Neuronal stem cell (in vitro differentiated cells): ENCODE measurements at regions not wholly inside any gene's neighbourhood (a gene's known extent, or its start where the extent isn't known, plus 50 kb on each side); places are given as distances from the start of the nearest gene placed in this dataset.

ENCODE experiments used
- DNase-seq: peaks from one replicate; pipeline ENCODE4 v3.0.0-alpha.2; 2013; ENCODE audit warnings: low spot score
- H2AFZ ChIP-seq: one replicate; pipeline ENCODE4 v1.6.1; 2013; ENCODE audit warnings: mild to moderate bottlenecking, low read length, inconsistent platforms
- H2AK5ac ChIP-seq: 2 replicates; pipeline ENCODE4 v1.6.1; 2013; ENCODE audit warnings: low read depth, mild to moderate bottlenecking, inconsistent platforms, low read length, moderate library complexity, mixed read lengths
- H2BK120ac ChIP-seq: 2 replicates; pipeline ENCODE4 v1.6.1; 2013; ENCODE audit warnings: low read depth, mild to moderate bottlenecking, inconsistent platforms, low read length, moderate library complexity, mixed read lengths
- H2BK12ac ChIP-seq: one replicate; pipeline ENCODE4 v1.6.1; 2013; ENCODE audit warnings: low read length, inconsistent platforms
- H2BK15ac ChIP-seq: 2 replicates; pipeline ENCODE4 v1.6.1; 2013; ENCODE audit warnings: mild to moderate bottlenecking, low read length, inconsistent platforms, mixed read lengths
- H2BK5ac ChIP-seq: one replicate; pipeline ENCODE4 v1.6.1; 2013; ENCODE audit warnings: inconsistent platforms, mild to moderate bottlenecking, low read length, moderate library complexity
- H3K14ac ChIP-seq: one replicate; pipeline ENCODE4 v1.6.1; 2013; ENCODE audit warnings: low read length, inconsistent platforms
- H3K18ac ChIP-seq: 2 replicates; pipeline ENCODE4 v1.6.1; 2013; ENCODE audit warnings: low read length, inconsistent platforms
- H3K23ac ChIP-seq: 2 replicates; pipeline ENCODE4 v1.6.1; 2013; ENCODE audit warnings: low read depth, mild to moderate bottlenecking, mixed read lengths, low read length, inconsistent platforms; ENCODE audit not compliant: poor library complexity
- H3K27ac ChIP-seq: replicated peaks from 3 replicates; pipeline ENCODE4 v1.5.1; 2013; ENCODE audit warnings: low read length, inconsistent platforms
- H3K27me3 ChIP-seq, 3 experiments: 2 replicates each; pipeline ENCODE4 v1.6.1; 2013; ENCODE audit warnings: low read length in 3 of 3, mild to moderate bottlenecking in 2 of 3, inconsistent platforms in 1 of 3, low read depth in 1 of 3, mixed read lengths in 1 of 3, moderate library complexity in 1 of 3; ENCODE audit not compliant: control insufficient read depth in 3 of 3, insufficient read depth in 3 of 3
- H3K36me3 ChIP-seq, 2 donors: replicated peaks in 1 of 2; 2 replicates each; pipeline ENCODE4 v1.6.1; 2013; ENCODE audit warnings: low read length in 2 of 2; ENCODE audit not compliant: control insufficient read depth in 2 of 2, insufficient read depth in 2 of 2
- H3K4ac ChIP-seq: 2 replicates; pipeline ENCODE4 v1.6.1; 2013; ENCODE audit warnings: inconsistent platforms, mild to moderate bottlenecking, low read length, moderate library complexity
- H3K4me1 ChIP-seq, 2 donors: 1 replicate in 1 of 2; 2 replicates in 1 of 2; pipeline ENCODE4 v1.6.1; 2013; ENCODE audit warnings: low read length in 2 of 2, low read depth in 1 of 2; ENCODE audit not compliant: control insufficient read depth in 2 of 2, insufficient read depth in 1 of 2
- H3K4me2 ChIP-seq: one replicate; pipeline ENCODE4 v1.6.1; 2013; ENCODE audit warnings: mild to moderate bottlenecking, low read length, inconsistent platforms; ENCODE audit not compliant: insufficient read depth, poor library complexity, severe bottlenecking
- H3K4me3 ChIP-seq, 2 donors: 2 replicates each; pipeline ENCODE4 v1.5.1; 2013; ENCODE audit warnings: low read length in 2 of 2, mild to moderate bottlenecking in 2 of 2, inconsistent platforms in 1 of 2, moderate library complexity in 1 of 2
- H3K79me1 ChIP-seq: one replicate; pipeline ENCODE4 v1.6.1; 2013; ENCODE audit warnings: low read depth, mild to moderate bottlenecking, inconsistent platforms, low read length, moderate library complexity
- H3K9ac ChIP-seq: one replicate; pipeline ENCODE4 v1.6.1; 2013; ENCODE audit warnings: mild to moderate bottlenecking, low read depth, low read length, inconsistent platforms; ENCODE audit not compliant: poor library complexity
- H3K9me3 ChIP-seq, 2 donors: replicated peaks in 1 of 2; 2 replicates each; pipeline versions ENCODE3 to v1.6.1; 2013; ENCODE audit warnings: low read length in 2 of 2, mild to moderate bottlenecking in 2 of 2, inconsistent platforms in 1 of 2, low read depth in 1 of 2, mixed read lengths in 1 of 2, moderate library complexity in 1 of 2; ENCODE audit not compliant: control insufficient read depth in 2 of 2, insufficient read depth in 1 of 2
- H4K8ac ChIP-seq: one replicate; pipeline ENCODE4 v1.6.1; 2013; ENCODE audit warnings: low read depth, mild to moderate bottlenecking, inconsistent platforms, low read length, moderate library complexity
- H4K91ac ChIP-seq: one replicate; pipeline ENCODE4 v1.6.1; 2013; ENCODE audit warnings: low read length, low read depth, mild to moderate bottlenecking, inconsistent platforms; ENCODE audit not compliant: poor library complexity
- WGBS, 2 donors: extraction: QIAGEN DNeasy Blood & Tissue Kit; methylation state at CpG; one replicate each; pipeline ENCODE4 v1.1.7; 2013; ENCODE audit warnings: missing lambda C conversion rate in 2 of 2, mixed read lengths in 1 of 2; ENCODE audit not compliant: insufficient read length in 2 of 2, insufficient replicate concordance in 1 of 2; ENCODE audit errors: extremely low coverage in 2 of 2; 5-methylcytosine and 5-hydroxymethylcytosine counted together

DNA sequence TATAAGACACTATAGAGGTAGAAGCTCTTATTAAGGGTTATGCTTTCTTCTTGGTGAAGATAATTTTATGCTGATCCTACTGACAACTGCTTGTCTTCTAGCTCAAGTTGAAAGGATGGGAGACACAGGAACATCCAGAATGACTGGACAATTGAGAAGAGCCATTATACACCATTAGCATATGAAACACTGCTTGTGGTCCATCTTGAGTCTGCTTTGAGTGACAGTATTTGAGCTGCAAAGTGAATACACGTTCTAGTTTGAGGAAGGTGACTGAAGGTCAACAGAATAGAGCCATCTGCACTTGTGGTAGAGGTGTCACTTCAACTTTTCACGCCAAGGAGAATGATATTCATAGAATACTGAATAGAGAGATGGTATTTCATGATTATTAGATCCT is 315.4 kb downstream of the MCTP2 start:
- Histone ChIP-seq H3K4ac (no peak overlapping the region), H3K4me3 (no peak overlapping the region), H3K14ac (no peak overlapping the region), H3K27me3 (no peaks in the 10 kb centered on the region), H3K4me2 (no peak overlapping the region), H2BK12ac (no peak overlapping the region), H3K4me1 (peaks cover 0 to 18% of the 10 kb centered on the region in 2 donors), H4K8ac (no peak overlapping the region), H3K23ac (no peak overlapping the region), H2BK5ac (no peak overlapping the region), H4K91ac (no peak overlapping the region), H2BK120ac (no peak overlapping the region), H2AFZ (no peak overlapping the region), H3K18ac (no peak overlapping the region), H3K79me1 (no peaks in the 10 kb centered on the region), H3K9ac (no peak overlapping the region), H3K27ac (no peak overlapping the region), H2BK15ac (no peak overlapping the region), H2AK5ac (no peak overlapping the region), H3K36me3 (no peaks in the 10 kb centered on the region), H3K9me3 (no peaks in the 10 kb centered on the region)
- DNase-seq, result no peak
- WGBS, 2 donors, result no CpG with 5 or more reads among the region's 2 CpGs

DNA sequence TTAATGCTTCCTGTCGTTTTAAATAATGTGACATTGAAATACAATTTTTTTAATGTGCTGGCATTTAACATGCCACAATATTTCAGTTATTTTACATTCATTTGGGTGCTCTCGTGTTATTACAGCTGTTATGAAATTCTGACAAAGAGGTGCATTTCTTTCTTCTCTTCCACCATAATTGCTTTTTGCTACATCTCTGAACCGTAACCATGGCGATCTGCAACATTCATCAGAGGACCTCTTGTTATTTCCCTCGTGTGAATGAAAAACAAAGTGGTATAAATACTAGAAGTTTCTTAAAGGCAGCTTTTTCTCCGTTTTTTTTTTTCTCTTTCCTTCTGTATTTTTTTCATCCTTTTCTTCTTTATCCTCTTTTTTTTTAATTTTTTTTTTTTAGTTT is 316.4 kb downstream of the MCTP2 start:
- Histone ChIP-seq H2AK5ac (no peak overlapping the region), H3K79me1 (no peaks in the 10 kb centered on the region), H3K9me3 (no peaks in the 10 kb centered on the region), H3K14ac (no peak overlapping the region), H3K27ac (no peak overlapping the region), H3K4ac (no peak overlapping the region), H3K18ac (no peak overlapping the region), H2BK5ac (no peak overlapping the region), H2BK15ac (no peak overlapping the region), H3K4me3 (no peak overlapping the region), H4K91ac (no peak overlapping the region), H3K23ac (no peak overlapping the region), H2BK12ac (no peak overlapping the region), H3K9ac (no peak overlapping the region), H3K4me2 (no peak overlapping the region), H2AFZ (no peak overlapping the region), H2BK120ac (no peak overlapping the region), H3K36me3 (no peaks in the 10 kb centered on the region), H3K27me3 (no peaks in the 10 kb centered on the region), H3K4me1 (peaks cover 1 to 18% of the 10 kb centered on the region in 2 donors), H4K8ac (no peak overlapping the region)
- no peak for DNase-seq
- no CpG with 5 or more reads among the region's 6 CpGs for WGBS, 2 donors

DNA sequence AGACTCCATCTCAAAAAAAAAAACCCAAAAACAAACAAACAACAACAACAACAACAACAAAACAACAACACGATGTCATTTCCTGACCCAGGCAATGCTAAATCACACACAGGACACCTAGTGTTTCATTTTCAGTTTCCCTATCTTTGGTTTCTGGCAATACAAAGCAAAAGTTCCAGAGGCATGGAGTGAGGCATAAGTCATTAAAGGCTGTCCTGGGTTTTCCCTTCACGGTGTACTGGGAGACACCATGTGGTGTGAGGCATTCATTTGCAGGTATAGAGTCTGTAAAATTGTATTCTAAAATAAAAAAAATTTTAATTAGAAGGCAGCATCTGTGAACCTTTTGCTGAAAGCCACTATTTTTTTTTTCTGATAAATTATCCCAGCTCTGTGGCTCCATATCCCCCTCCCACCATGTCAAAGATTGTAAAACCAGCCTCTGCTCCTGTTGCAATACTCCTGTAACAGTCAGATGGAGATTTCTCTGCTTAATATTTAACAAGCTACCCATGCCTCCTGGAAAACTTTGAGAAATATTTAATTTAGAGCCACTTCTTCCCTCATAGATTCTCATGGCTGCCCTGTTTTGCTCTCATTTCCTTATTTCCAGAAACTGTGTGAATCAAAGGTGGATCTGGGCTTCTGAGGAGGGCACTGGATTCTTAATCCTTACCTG is 324.6 kb downstream of the MCTP2 start:
- Histone ChIP-seq H3K27me3 (no peaks in the 10 kb centered on the region), H3K79me1 (no peaks in the 10 kb centered on the region), H3K18ac (no peak overlapping the region), H3K14ac (no peak overlapping the region), H2AK5ac (no peak overlapping the region), H2BK120ac (no peak overlapping the region), H3K9ac (no peak overlapping the region), H3K4me1 (peaks cover 0 to 1% of the 10 kb centered on the region in 2 donors), H3K27ac (no peak overlapping the region), H3K4ac (no peak overlapping the region), H3K4me3 (no peak overlapping the region), H2AFZ (no peak overlapping the region), H3K36me3 (no peaks in the 10 kb centered on the region), H3K23ac (no peak overlapping the region), H2BK12ac (no peak overlapping the region), H2BK15ac (no peak overlapping the region), H3K9me3 (peaks cover 0 to 2% of the 10 kb centered on the region in 2 donors), H3K4me2 (no peak overlapping the region), H4K91ac (no peak overlapping the region), H2BK5ac (no peak overlapping the region), H4K8ac (no peak overlapping the region)
- DNase-seq, result no peak
- WGBS, 2 donors, result no CpG with 5 or more reads among the region's 2 CpGs

DNA sequence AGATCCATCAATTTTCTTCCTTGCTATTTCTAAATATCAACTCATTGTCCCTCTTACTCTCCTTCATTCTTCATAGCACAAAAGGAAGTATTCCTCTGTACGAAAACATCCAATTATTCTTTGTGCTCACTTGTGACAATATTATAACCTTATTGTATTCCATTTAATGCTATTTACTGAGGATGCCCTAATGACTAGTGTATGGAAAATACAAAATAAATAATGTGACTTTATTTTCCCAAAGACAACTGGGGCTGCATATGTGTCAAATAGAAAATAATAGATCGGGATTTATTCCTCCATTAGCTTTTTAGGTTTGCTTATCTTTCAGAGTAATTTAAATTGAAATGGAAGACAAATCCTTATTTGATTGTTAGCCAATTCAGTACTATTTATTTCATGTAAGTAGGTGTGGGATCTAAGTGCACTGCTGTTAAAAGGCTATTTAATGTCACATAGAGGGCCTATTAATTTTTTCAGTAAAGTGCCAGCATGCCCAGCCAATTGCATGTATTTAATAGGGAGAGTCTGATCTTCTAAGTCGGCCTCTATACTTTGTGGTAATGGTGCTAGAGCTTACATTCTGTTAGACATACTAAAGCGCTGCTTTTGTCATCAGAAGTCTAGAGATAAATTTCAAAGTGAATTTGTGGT is 329.8 kb downstream of the MCTP2 start:
- H2AK5ac ChIP-seq, result no peak overlapping the region
- no peak overlapping the region for H3K14ac ChIP-seq
- no peaks in the 10 kb centered on the region for H3K4me1 ChIP-seq
- no peak overlapping the region for H3K4me2 ChIP-seq
- H3K4me3 ChIP-seq, result no peak overlapping the region
- peaks cover 0 to 2% of the 10 kb centered on the region in 2 donors for H3K9me3 ChIP-seq
- no peak overlapping the region for H2AFZ ChIP-seq
- no peak overlapping the region for H3K9ac ChIP-seq
- H4K8ac ChIP-seq, result no peak overlapping the region
- WGBS, 2 donors, result no CpG with 5 or more reads among the region's 4 CpGs
- no peak overlapping the region for H4K91ac ChIP-seq
- DNase-seq, result no peak
- no peaks in the 10 kb centered on the region for H3K36me3 ChIP-seq
- H3K4ac ChIP-seq, result no peak overlapping the region
- H3K23ac ChIP-seq, result no peak overlapping the region
- no peak overlapping the region for H2BK15ac ChIP-seq
- no peaks in the 10 kb centered on the region for H3K79me1 ChIP-seq
- no peak overlapping the region for H2BK5ac ChIP-seq
- no peaks in the 10 kb centered on the region for H3K27me3 ChIP-seq
- H3K18ac ChIP-seq, result no peak overlapping the region
- H2BK120ac ChIP-seq, result no peak overlapping the region
- H3K27ac ChIP-seq, result no peak overlapping the region
- no peak overlapping the region for H2BK12ac ChIP-seq
